ENCODE measurements at regions not wholly inside any gene's neighbourhood (a gene's known extent, or its start where the extent isn't known, plus 50 kb on each side); places are given as distances from the start of the nearest gene placed in this dataset.

- dilution Hi-C loops (cut with HindIII; ENCODE audit: low sequenced_read_pairs, unreplicated experiment): no loop called here
- H4K5ac ChIP-seq (ENCODE audit: low read depth, low read length): no peak overlapping the region
- WGBS, 2 experiments (ENCODE audit: extremely low coverage in 2 of 2, insufficient read length in 1 of 2): 40% methylated on average over 1 of the region's 3 CpGs; no CpG with 5 or more reads in 1 of the 2 experiments
Measured at GRCh38 chr5:171575386-171575785, 155.9 kb downstream of the FGF18 start.

More at GRCh38 chr5:171575386-171575785, 155.9 kb downstream of the FGF18 start:
- Histone ChIP-seq H3K23ac (ENCODE audit: low read depth, low read length) (no peak overlapping the region), H3K27me3 (ENCODE audit: control insufficient read depth, insufficient read depth, low read length) (peaks cover 16% of the 10 kb centered on the region), H4K91ac (ENCODE audit: insufficient read depth, low read depth, low read length) (no peak overlapping the region), H3K4me3 (ENCODE audit: insufficient read depth, low read depth, low read length) (no peak overlapping the region), H3K4me2 (ENCODE audit: low read depth, low read length) (no peak overlapping the region), H2BK5ac (ENCODE audit: low read depth, low read length, poor library complexity, severe bottlenecking) (no peak overlapping the region), H2BK15ac (ENCODE audit: low read depth, low read length) (no peak overlapping the region), H2AFZ (replicated peaks; ENCODE audit: low read length, poor library complexity) (no peak overlapping the region), H3K18ac (ENCODE audit: low read depth, low read length) (no peak overlapping the region), H2BK120ac (ENCODE audit: low read depth, low read length) (no peak overlapping the region), H3K9ac (ENCODE audit: low read depth, low read length) (no peak overlapping the region), H3K9me3 (ENCODE audit: control insufficient read depth, insufficient read depth, low read length) (peaks cover 3% of the 10 kb centered on the region; the same call in 1 of the 2 replicates), H2AK5ac (ENCODE audit: low read depth, low read length) (no peak overlapping the region), H2AK9ac (replicated peaks; ENCODE audit: low read depth, low read length, poor library complexity) (no peak overlapping the region), H3K9me1 (ENCODE audit: insufficient read depth, low read length) (no peaks in the 10 kb centered on the region; the same call in 1 of the 2 replicates), H3K56ac (ENCODE audit: extremely low read depth, insufficient read depth, low read length) (no peak overlapping the region), H4K20me1 (ENCODE audit: insufficient read depth, low read length) (no peaks in the 10 kb centered on the region), H2BK20ac (ENCODE audit: low read depth, low read length) (no peak overlapping the region), H3K4ac (ENCODE audit: low read depth, low read length) (no peak overlapping the region), H4K8ac (ENCODE audit: low read depth in 2 of 2, low read length in 2 of 2) (no peak overlapping the region), H3K36me3 (ENCODE audit: control insufficient read depth, insufficient read depth, low read length) (no peaks in the 10 kb centered on the region), H3K79me1 (ENCODE audit: low read depth in 1 of 2, low read length in 2 of 2) (no peaks in the 10 kb centered on the region), H3K14ac (replicated peaks; ENCODE audit: low read depth, low read length) (no peak overlapping the region), H3K4me1 (ENCODE audit: control insufficient read depth, insufficient read depth, low read length) (no peaks in the 10 kb centered on the region; the same call in 1 of the 2 replicates), H3K27ac (ENCODE audit: insufficient read depth, low read length) (no peak overlapping the region)
- ChIA-PET CTCF (interaction anchor here (1.4 kb wide), 1 partner anchor 17 kb away, joined by 3 read pairs; no protein-coding TSS in a partner anchor), POLR2A (ENCODE audit: unreplicated experiment) (no interaction called here)
- in situ Hi-C loops (cut with MboI; ENCODE audit: low sequenced_read_pairs): no loop called here
- DNase-seq (no peak), ATAC-seq (ENCODE audit: low read depth) (no peak)
- intact Hi-C loops (cut with micrococcal nuclease): no loop called here
- TF ChIP-seq MAFK (IDR thresholded peaks at IDR 0.05; ENCODE audit: low read depth, low read length) (no peak), CEBPB (IDR thresholded peaks at IDR 0.05; ENCODE audit: low read depth, low read length) (no peak), BHLHE40 (IDR thresholded peaks at IDR 0.05; ENCODE audit: low read depth, low read length) (no peak), CHD1 (IDR thresholded peaks at IDR 0.05; ENCODE audit: low read depth, low read length) (no peak), FOS (IDR thresholded peaks at IDR 0.05; ENCODE audit: low read depth, low read length) (no peak), POLR2A (IDR thresholded peaks at IDR 0.05; ENCODE audit: low read depth, low read length) (no peak), NFE2L2 (IDR thresholded peaks at IDR 0.05; ENCODE audit: low read depth, low read length) (no peak), USF2 (IDR thresholded peaks at IDR 0.05; ENCODE audit: low read depth, low read length) (no peak), SMC3 (IDR thresholded peaks at IDR 0.05; ENCODE audit: low read depth, low read length) (no peak), MXI1 (IDR thresholded peaks at IDR 0.05; ENCODE audit: borderline replicate concordance, low read depth, low read length) (no peak)
- no TSS peak for BruUV-seq (replicated peaks)
